HG02973 (cell line): ENCODE measurements at regions not wholly inside any gene's neighbourhood (a gene's known extent, or its start where the extent isn't known, plus 50 kb on each side); places are given as distances from the start of the nearest gene placed in this dataset.
"Not testable (repeated sequence)": the region's sequence is repeated elsewhere in the genome, so short reads cannot be mapped to it uniquely, and the experiment has no call there.

Source experiments
- ATAC-seq: cut with Tn5 transposase; IDR thresholded peaks from one replicate; pipeline ENCODE4 v1.9.1; 2021; ENCODE audit warnings: moderate library complexity; ENCODE audit not compliant: unreplicated experiment

- ATAC-seq = not testable (repeated sequence)
Observed at GRCh38 chr12:14032191-14032590, 50.8 kb upstream of the GRIN2B start.

GRCh38 chr12:14043776-14044175 is 62.4 kb upstream of the GRIN2B start:
- ATAC-seq = no peak

GRCh38 chr12:14048941-14049545 is 67.6 kb upstream of the GRIN2B start:
- ATAC-seq = no peak

- no peak for ATAC-seq
Observed at GRCh38 chr12:14057895-14058294, 76.5 kb upstream of the GRIN2B start.

GRCh38 chr12:14058717-14059116 is 77.3 kb upstream of the GRIN2B start:
- ATAC-seq = no peak

GRCh38 chr12:14059548-14059947 is 78.1 kb upstream of the GRIN2B start:
- no peak for ATAC-seq

GRCh38 chr12:14065616-14066015 is 84.2 kb upstream of the GRIN2B start:
- ATAC-seq = no peak

- ATAC-seq = no peak
Observed at GRCh38 chr12:14066021-14066420, 84.6 kb upstream of the GRIN2B start.

- ATAC-seq = no peak
Observed at GRCh38 chr12:14068961-14069360, 87.6 kb upstream of the GRIN2B start.

GRCh38 chr12:14071833-14072232 is 90.4 kb upstream of the GRIN2B start:
- no peak for ATAC-seq

- ATAC-seq = no peak
Observed at GRCh38 chr12:14072987-14073386, 91.6 kb upstream of the GRIN2B start.

GRCh38 chr12:14075797-14076393 is 94.5 kb upstream of the GRIN2B start:
- ATAC-seq = no peak

- no peak for ATAC-seq
Observed at GRCh38 chr12:14076538-14076937, 95.1 kb upstream of the GRIN2B start.

- ATAC-seq = no peak
Observed at GRCh38 chr12:14086838-14087237, 105.4 kb upstream of the GRIN2B start.

- ATAC-seq = no peak
Observed at GRCh38 chr12:14099994-14100393, 118.6 kb upstream of the GRIN2B start.

GRCh38 chr12:14101556-14101955 is 120.2 kb upstream of the GRIN2B start:
- not testable (repeated sequence) for ATAC-seq

GRCh38 chr12:14111230-14111865 is 129.9 kb upstream of the GRIN2B start:
- peak; percentile 98 for ATAC-seq

- ATAC-seq = no peak
Observed at GRCh38 chr12:14113031-14113430, 131.6 kb upstream of the GRIN2B start.

GRCh38 chr12:14126692-14127091 is 145.3 kb upstream of the GRIN2B start:
- ATAC-seq = no peak

GRCh38 chr12:14129611-14130195 is 148.3 kb upstream of the GRIN2B start:
- ATAC-seq = no peak

GRCh38 chr12:14135996-14136395 is 154.6 kb upstream of the GRIN2B start:
- no peak for ATAC-seq

GRCh38 chr12:14138495-14138894 is 157.1 kb upstream of the GRIN2B start:
- no peak for ATAC-seq
